Endothelial cell of umbilical vein (primary cell): ENCODE measurements at regions not wholly inside any gene's neighbourhood (a gene's known extent, or its start where the extent isn't known, plus 50 kb on each side); places are given as distances from the start of the nearest gene placed in this dataset.

Experiments used
- BruUV-seq: library from RNA; stranded (reverse); fragments of 400-500 nt; replicated peaks from 2 replicates; lab custom pipeline; 2021; lab: Mats Ljungman, UMichigan
- CTCF ChIA-PET: fragments of 300-600, 350-600 bp; sonication (Branson Sonifier 250); formaldehyde crosslinking; loops from one replicate; lab custom pipeline; 2021; ENCODE audit warnings: antibody characterized with exemption, inconsistent platforms; lab: Charles Lee
- POLR2A ChIA-PET: fragments of 300-600, 350-600 bp; sonication (Branson Sonifier 250); formaldehyde crosslinking; loops from one replicate; lab custom pipeline; 2021; ENCODE audit warnings: antibody characterized with exemption, inconsistent platforms; lab: Charles Lee
- DNase-seq: peaks from one replicate; pipeline ENCODE4 v3.0.0-alpha.2; 2011; ENCODE audit warnings: low read depth, low spot score
- FAIRE-seq: peaks from 2 replicates; lab custom pipeline; 2011; peaks lifted over from hg19 to GRCh38; lab: Jason Lieb, UNC
- H2AFZ ChIP-seq: 2 replicates; pipeline ENCODE4 v1.6.0; 2012; ENCODE audit warnings: low read depth, low read length, control low read depth, inconsistent platforms
- H3K27ac ChIP-seq: 2 replicates; pipeline ENCODE4 v1.5.1; 2011; ENCODE audit warnings: low read depth, mild to moderate bottlenecking, control low read depth, low read length, moderate library complexity; ENCODE audit not compliant: insufficient read depth
- H3K27me3 ChIP-seq, 2 experiments: 2 replicates each; pipeline versions ENCODE4 v1.6.0 to v1.6.1; 2011; ENCODE audit warnings: low read length in 2 of 2, mixed read lengths in 1 of 2; ENCODE audit not compliant: control insufficient read depth in 2 of 2, insufficient read depth in 2 of 2
- H3K36me3 ChIP-seq, 2 experiments: 2 replicates in 1 of 2; 3 replicates in 1 of 2; pipeline ENCODE4 v1.5.1; 2011; ENCODE audit warnings: low read length in 2 of 2, mild to moderate bottlenecking in 1 of 2, moderate library complexity in 1 of 2; ENCODE audit not compliant: control insufficient read depth in 2 of 2, insufficient read depth in 2 of 2; ENCODE audit errors: extremely low read depth in 1 of 2
- H3K4me1 ChIP-seq: 3 replicates; pipeline ENCODE4 v1.5.1; 2011; ENCODE audit warnings: mild to moderate bottlenecking, low read length; ENCODE audit not compliant: control insufficient read depth, insufficient read depth; ENCODE audit errors: extremely low read depth
- H3K4me2 ChIP-seq: 2 replicates; pipeline ENCODE4 v1.6.1; 2011; ENCODE audit warnings: low read length, control low read depth, mixed read lengths; ENCODE audit not compliant: insufficient read depth
- H3K4me3 ChIP-seq, 3 experiments: fragments of 200-600 bp in 1 of 3; sonication (generic), shearing (Covaris generic) in 1 of 3; replicated peaks in 1 of 3; 2 replicates each; pipeline ENCODE4 v1.5.1; 2011 to 2016; ENCODE audit warnings: control low read depth in 3 of 3, low read length in 3 of 3, mild to moderate bottlenecking in 2 of 3, inconsistent platforms in 1 of 3, low read depth in 1 of 3, moderate library complexity in 1 of 3; ENCODE audit not compliant: insufficient read depth in 1 of 3
- H3K79me2 ChIP-seq: 2 replicates; pipeline ENCODE4 v1.6.0; 2012; ENCODE audit warnings: low read length, inconsistent platforms; ENCODE audit not compliant: control insufficient read depth, insufficient read depth
- H3K9ac ChIP-seq: replicated peaks from 2 replicates; pipeline ENCODE3; 2011; ENCODE audit warnings: low read length, control low read depth; ENCODE audit not compliant: insufficient read depth; ENCODE audit errors: extremely low read depth
- H3K9me1 ChIP-seq: replicated peaks from 3 replicates; pipeline ENCODE4 v1.6.0; 2011; ENCODE audit warnings: mild to moderate bottlenecking, low read length; ENCODE audit not compliant: control insufficient read depth, insufficient read depth; ENCODE audit errors: extremely low read depth
- H3K9me3 ChIP-seq: replicated peaks from 2 replicates; pipeline ENCODE4 v1.5.1; 2012; ENCODE audit warnings: low read length, inconsistent platforms; ENCODE audit not compliant: control insufficient read depth, insufficient read depth
- H4K20me1 ChIP-seq: replicated peaks from 2 replicates; pipeline ENCODE3; 2011; ENCODE audit warnings: mild to moderate bottlenecking, low read length; ENCODE audit not compliant: control insufficient read depth, insufficient read depth; ENCODE audit errors: extremely low read depth
- EZH2 ChIP-seq: IDR thresholded peaks from 2 replicates; pipeline ENCODE4 v1.6.1; 2012; ENCODE audit warnings: borderline replicate concordance, low read depth, mild to moderate bottlenecking, moderate library complexity, low read length, inconsistent platforms; ENCODE audit not compliant: severe bottlenecking
- FOS ChIP-seq: IDR thresholded peaks from 2 replicates; pipeline ENCODE4 v1.6.1; 2011; ENCODE audit warnings: mild to moderate bottlenecking, low read length, moderate library complexity, borderline replicate concordance; ENCODE audit not compliant: insufficient read depth
- GATA2 ChIP-seq: IDR thresholded peaks from 2 replicates; pipeline ENCODE4 v1.7.0; 2011; ENCODE audit warnings: low read depth, mild to moderate bottlenecking, moderate library complexity, mixed read lengths, low read length; ENCODE audit not compliant: insufficient read length, insufficient read depth
- JUN ChIP-seq: IDR thresholded peaks from 2 replicates; pipeline ENCODE4 v1.6.1; 2011; ENCODE audit warnings: borderline replicate concordance, low read depth; ENCODE audit not compliant: insufficient read length, insufficient read depth
- MAX ChIP-seq: IDR thresholded peaks from 2 replicates; pipeline ENCODE4 v1.6.1; 2011; ENCODE audit not compliant: insufficient read depth, insufficient read length
- MYC ChIP-seq: IDR thresholded peaks from one replicate; pipeline ENCODE4 v1.6.1; 2011; ENCODE audit warnings: mild to moderate bottlenecking, low read depth, low read length
- POLR2A ChIP-seq: IDR thresholded peaks from 2 replicates; pipeline ENCODE4 v1.6.1; 2012; ENCODE audit warnings: low read depth, mild to moderate bottlenecking, control low read depth, low read length
- POLR2AphosphoS5 ChIP-seq: IDR thresholded peaks from 2 replicates; pipeline ENCODE4 v1.6.1; 2012; ENCODE audit warnings: low read depth, mild to moderate bottlenecking, control low read depth, low read length, moderate library complexity; ENCODE audit not compliant: insufficient read depth
- dilution Hi-C: fragments of 300-500 bp; cut with MboI; formaldehyde crosslinking; loops from one replicate; pipeline ENCODE4 v1.15.0; 2019; ENCODE audit warnings: low sequenced_read_pairs; ENCODE audit not compliant: extremely low pct_ligation_motif_present
- intact Hi-C: fragments of 100-400 bp; cut with micrococcal nuclease; formaldehyde crosslinking; loops from one replicate; pipeline ENCODE4 v1.10.0; 2022
- TF ChIP-seq, protein P1 (sequence below), 2 donors: IDR thresholded peaks; 1 replicate in 1 of 2; 2 replicates in 1 of 2; pipeline ENCODE4 v1.5.1; 2011; ENCODE audit warnings: low read length in 2 of 2, mild to moderate bottlenecking in 2 of 2, moderate library complexity in 2 of 2, control low read depth in 1 of 2, inconsistent platforms in 1 of 2, low read depth in 1 of 2; ENCODE audit not compliant: insufficient read depth in 1 of 2; ENCODE audit errors: extremely low read depth in 1 of 2

DNA sequence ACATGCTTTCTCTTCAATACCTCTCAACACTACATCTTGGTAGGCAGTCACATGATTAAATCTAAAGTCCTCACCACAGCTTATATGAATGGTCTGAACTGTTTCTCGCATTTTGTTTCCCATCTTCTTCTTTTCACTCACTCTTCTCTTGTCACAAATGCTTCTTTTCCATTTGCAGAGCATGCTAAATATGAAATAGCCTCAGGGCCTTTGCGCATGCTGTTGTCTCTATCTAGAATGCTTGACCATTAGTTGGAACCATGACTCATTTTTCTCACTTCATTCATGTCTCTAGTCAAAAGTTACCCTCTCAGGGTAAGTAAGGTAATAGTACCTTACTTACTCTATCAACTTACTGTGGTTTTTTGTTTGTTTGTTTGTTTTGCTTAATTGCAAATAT, 239.7 kb downstream of the PTPRC start:
- intact Hi-C loops: no loop called here
- dilution Hi-C loops: no loop called here
- H3K4me1 ChIP-seq: peaks cover 15% of the 10 kb centered on the region
- ChIA-PET POLR2A (no interaction called here), CTCF (no interaction called here)
- DNase-seq (no peak), FAIRE-seq (no peak)
- no peaks in the 10 kb centered on the region for H3K9me3 ChIP-seq
- H3K27me3 ChIP-seq: no peaks in the 10 kb centered on the region
- no peak overlapping the region for H3K4me2 ChIP-seq
- TF ChIP-seq, protein P1, sequence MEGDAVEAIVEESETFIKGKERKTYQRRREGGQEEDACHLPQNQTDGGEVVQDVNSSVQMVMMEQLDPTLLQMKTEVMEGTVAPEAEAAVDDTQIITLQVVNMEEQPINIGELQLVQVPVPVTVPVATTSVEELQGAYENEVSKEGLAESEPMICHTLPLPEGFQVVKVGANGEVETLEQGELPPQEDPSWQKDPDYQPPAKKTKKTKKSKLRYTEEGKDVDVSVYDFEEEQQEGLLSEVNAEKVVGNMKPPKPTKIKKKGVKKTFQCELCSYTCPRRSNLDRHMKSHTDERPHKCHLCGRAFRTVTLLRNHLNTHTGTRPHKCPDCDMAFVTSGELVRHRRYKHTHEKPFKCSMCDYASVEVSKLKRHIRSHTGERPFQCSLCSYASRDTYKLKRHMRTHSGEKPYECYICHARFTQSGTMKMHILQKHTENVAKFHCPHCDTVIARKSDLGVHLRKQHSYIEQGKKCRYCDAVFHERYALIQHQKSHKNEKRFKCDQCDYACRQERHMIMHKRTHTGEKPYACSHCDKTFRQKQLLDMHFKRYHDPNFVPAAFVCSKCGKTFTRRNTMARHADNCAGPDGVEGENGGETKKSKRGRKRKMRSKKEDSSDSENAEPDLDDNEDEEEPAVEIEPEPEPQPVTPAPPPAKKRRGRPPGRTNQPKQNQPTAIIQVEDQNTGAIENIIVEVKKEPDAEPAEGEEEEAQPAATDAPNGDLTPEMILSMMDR (IDR thresholded peaks at IDR 0.05; ENCODE audit: extremely low read depth in 1 of 2, insufficient read depth in 1 of 2, low read depth in 1 of 2, low read length in 2 of 2): no peak
- no peaks in the 10 kb centered on the region for H3K9me1 ChIP-seq
- H3K79me2 ChIP-seq: peaks cover 71% of the 10 kb centered on the region
- peaks cover 7% of the 10 kb centered on the region for H4K20me1 ChIP-seq
- no peak overlapping the region for H3K9ac ChIP-seq
- H3K27ac ChIP-seq: no peak overlapping the region
- H2AFZ ChIP-seq: no peak overlapping the region
- H3K4me3 ChIP-seq: no peak overlapping the region
- BruUV-seq: no TSS peak
- peaks cover 0 to 8% of the 10 kb centered on the region in 2 experiments for H3K36me3 ChIP-seq

GRCh38 chr1:198879711-198880306, 241.0 kb downstream of the PTPRC start:
- POLR2A ChIA-PET: interaction anchor here (1.3 kb wide), 1 partner anchor 12 kb away, joined by 5 read pairs; no protein-coding TSS in a partner anchor
- intact Hi-C loops (no loop called here), dilution Hi-C loops (no loop called here)
- H2AFZ ChIP-seq: no peak overlapping the region
- CTCF ChIA-PET: interaction anchor here (0.8 to 1.5 kb wide), 3 partner anchors 56 to 233 kb away, joined by 3 to 4 read pairs (median 4); no protein-coding TSS in a partner anchor
- H3K79me2 ChIP-seq: peaks cover 72% of the 10 kb centered on the region
- no peak for FAIRE-seq
- peaks cover 7% of the 10 kb centered on the region for H4K20me1 ChIP-seq
- H3K36me3 ChIP-seq: peaks cover 0 to 12% of the 10 kb centered on the region in 2 experiments
- no peak for DNase-seq
- peaks cover 15% of the 10 kb centered on the region for H3K4me1 ChIP-seq
- H3K4me2 ChIP-seq: no peak overlapping the region
- H3K27ac ChIP-seq: no peak overlapping the region
- H3K4me3 ChIP-seq: no peak overlapping the region
- H3K9me1 ChIP-seq: no peaks in the 10 kb centered on the region
- H3K9ac ChIP-seq: no peak overlapping the region
- no peaks in the 10 kb centered on the region for H3K27me3 ChIP-seq
- H3K9me3 ChIP-seq: no peaks in the 10 kb centered on the region
- no TSS peak for BruUV-seq
- TF ChIP-seq MYC (no peak), GATA2 (no peak), FOS (no peak), EZH2 (no peak), JUN (no peak), POLR2AphosphoS5 (no peak), POLR2A (no peak), MAX (no peak)
- TF ChIP-seq, protein P1 (IDR thresholded peaks at IDR 0.05; ENCODE audit: extremely low read depth in 1 of 2, insufficient read depth in 1 of 2, low read depth in 1 of 2, low read length in 2 of 2): no peak
